K562 (cell line): ENCODE measurements at regions not wholly inside any gene's neighbourhood (a gene's known extent, or its start where the extent isn't known, plus 50 kb on each side); places are given as distances from the start of the nearest gene placed in this dataset.

ENCODE experiments used
- ATAC-seq: fragments of 200-7000 bp; cut with Tn5 transposase; 3 replicates; pipeline ENCODE4 v1.9.1; 2020; ENCODE audit warnings: moderate library complexity
- BruUV-seq: library from RNA; stranded (reverse); fragments of 400-500 nt; replicated peaks from 2 replicates; lab custom pipeline; 2021; lab: Mats Ljungman, UMichigan
- CTCF ChIA-PET: fragments of 300-600 bp; formaldehyde crosslinking; extraction: SDS; loops from one replicate; lab custom pipeline; 2021; ENCODE audit warnings: low intra/inter-chr PET ratio; lab: Yijun Ruan, JAX
- POLR2A ChIA-PET: fragments of 300-600, 350-650 bp; sonication (Branson Sonifier 250); formaldehyde crosslinking; extraction: SDS; loops from one replicate; lab custom pipeline; 2021; ENCODE audit warnings: antibody characterized with exemption, inconsistent platforms; lab: Yijun Ruan, JAX
- DNase-seq, 4 experiments: peaks; one replicate each; pipeline versions ENCODE4 v3.0.0 to v3.0.0-alpha.2; 2011 to 2018; ENCODE audit warnings: low spot score in 3 of 4, mixed read lengths in 3 of 4; ENCODE audit errors: extremely low read depth in 1 of 4
- FAIRE-seq: peaks from 2 replicates; lab custom pipeline; 2011; peaks lifted over from hg19 to GRCh38; lab: Jason Lieb, UNC
- H2AFZ ChIP-seq: 2 replicates; pipeline ENCODE4 v1.6.0; 2011; ENCODE audit warnings: low read depth, low read length, control low read depth, inconsistent platforms
- H3K27ac ChIP-seq: fragments of 200-600 bp; 3 replicates; pipeline ENCODE4 v1.8.0; 2011; ENCODE audit warnings: low read depth, mild to moderate bottlenecking, control low read depth, inconsistent platforms, low read length, moderate library complexity, mixed read lengths; ENCODE audit errors: extremely low read depth
- H3K27me3 ChIP-seq, 2 experiments: fragments of 300-600 bp in 1 of 2; 2 replicates in 1 of 2; 3 replicates in 1 of 2; pipeline versions ENCODE4 v1.6.0 to v1.8.0; 2011; ENCODE audit warnings: inconsistent platforms in 2 of 2, low read length in 2 of 2, mild to moderate bottlenecking in 1 of 2, mixed read lengths in 1 of 2, moderate library complexity in 1 of 2; ENCODE audit not compliant: control insufficient read depth in 2 of 2, insufficient read depth in 2 of 2
- H3K36me3 ChIP-seq: fragments of 300-600 bp; 3 replicates; pipeline ENCODE4 v1.8.0; 2011; ENCODE audit warnings: mild to moderate bottlenecking, low read length, inconsistent platforms; ENCODE audit not compliant: control insufficient read depth, insufficient read depth
- H3K4me1 ChIP-seq, 2 experiments: fragments of 200-600 bp in 1 of 2; replicated peaks in 1 of 2; 2 replicates in 1 of 2; 3 replicates in 1 of 2; pipeline versions ENCODE4 v1.5.1 to v1.8.0; 2011; ENCODE audit warnings: inconsistent platforms in 2 of 2, low read length in 2 of 2, mild to moderate bottlenecking in 1 of 2, mixed read lengths in 1 of 2, moderate library complexity in 1 of 2; ENCODE audit not compliant: control insufficient read depth in 2 of 2, insufficient read depth in 2 of 2
- H3K4me2 ChIP-seq: 2 replicates; pipeline ENCODE4 v1.6.1; 2011; ENCODE audit warnings: low read length, control low read depth, inconsistent platforms, mixed read lengths; ENCODE audit not compliant: insufficient read depth
- H3K4me3 ChIP-seq: fragments of 200-600 bp; sonication (generic), shearing (Covaris generic); 2 replicates; pipeline ENCODE4 v1.5.1; 2016; ENCODE audit warnings: control low read depth, inconsistent platforms
- H3K79me2 ChIP-seq: fragments of 200-600 bp; 3 replicates; pipeline ENCODE4 v1.8.0; 2011; ENCODE audit warnings: low read length, inconsistent platforms; ENCODE audit not compliant: control insufficient read depth, insufficient read depth
- H3K9ac ChIP-seq, 2 experiments: 2 replicates each; pipeline versions ENCODE4 v1.6.0 to v1.6.1; 2011; ENCODE audit warnings: low read depth in 2 of 2, low read length in 2 of 2, control low read depth in 1 of 2, inconsistent platforms in 1 of 2, mild to moderate bottlenecking in 1 of 2, mixed read lengths in 1 of 2; ENCODE audit not compliant: insufficient read depth in 1 of 2
- H3K9me1 ChIP-seq: one replicate; pipeline ENCODE4 v1.6.0; 2011; ENCODE audit warnings: inconsistent platforms, mild to moderate bottlenecking, low read length, moderate library complexity; ENCODE audit not compliant: control insufficient read depth, insufficient read depth
- H3K9me3 ChIP-seq: replicated peaks from 2 replicates; pipeline ENCODE4 v1.5.1; 2011; ENCODE audit warnings: low read depth, low read length, inconsistent platforms; ENCODE audit not compliant: control insufficient read depth, insufficient read depth
- H4K20me1 ChIP-seq: replicated peaks from 2 replicates; pipeline ENCODE4 v1.6.1; 2011; ENCODE audit warnings: low read length, inconsistent platforms, mixed read lengths; ENCODE audit not compliant: control insufficient read depth, insufficient read depth
- CBFB ChIP-seq: sonication (generic); formaldehyde crosslinking; IDR thresholded peaks from 2 replicates; pipeline ENCODE4 v1.4.0; 2020; ENCODE audit warnings: mild to moderate bottlenecking, missing genetic modification reagents
- CC2D1A ChIP-seq: fragments of 450-650 bp; IDR thresholded peaks from 2 replicates; pipeline ENCODE4 v1.6.1; 2017; ENCODE audit warnings: mild to moderate bottlenecking
- COPS2 ChIP-seq: fragments of 450-650 bp; conservative IDR thresholded peaks from 2 replicates; pipeline ENCODE4 v1.6.1; 2016; ENCODE audit warnings: mild to moderate bottlenecking, moderate library complexity
- PHF20 ChIP-seq: fragments of 450-650 bp; IDR thresholded peaks from 2 replicates; pipeline ENCODE4 v1.6.1; 2018; ENCODE audit not compliant: partially characterized antibody
- POLR3G ChIP-seq: IDR thresholded peaks from 2 replicates; pipeline ENCODE4 v1.6.1; 2011; ENCODE audit not compliant: insufficient read length, insufficient replicate concordance; ENCODE audit errors: extremely low read depth
- SMAD4 ChIP-seq: fragments of 250-450 bp; sonication (Bioruptor Pico); conservative IDR thresholded peaks from 2 replicates; pipeline ENCODE4 v1.8.0; 2021; ENCODE audit warnings: inconsistent platforms, mild to moderate bottlenecking, moderate library complexity
- TAL1 ChIP-seq: fragments of 450-650 bp; IDR thresholded peaks from 2 replicates; pipeline ENCODE4 v1.6.1; 2016; ENCODE audit warnings: mild to moderate bottlenecking
- ZBTB11 ChIP-seq, 3 experiments: fragments of 200-800 bp in 1 of 3; fragments of 250-450 bp in 1 of 3; fragments of 450-650 bp in 1 of 3; sonication (Bioruptor Pico) in 1 of 3; sonication (Bioruptor generic) in 1 of 3; formaldehyde crosslinking in 1 of 3; IDR thresholded peaks; 2 replicates each; pipeline versions ENCODE4 v1.6.1 to v1.8.0; 2016 to 2022; ENCODE audit warnings: mild to moderate bottlenecking in 2 of 3, missing genetic modification characterization in 2 of 3, missing compliant biosample characterization in 1 of 3, moderate library complexity in 1 of 3
- ZBTB34 ChIP-seq: fragments of 250-450 bp; sonication (Bioruptor Pico); IDR thresholded peaks from 2 replicates; pipeline ENCODE4 v1.8.0; 2021; ENCODE audit warnings: mild to moderate bottlenecking, moderate library complexity
- ZFP36 ChIP-seq: fragments of 150-350 bp; IDR thresholded peaks from 2 replicates; pipeline ENCODE4 v1.6.1; 2018; ENCODE audit warnings: low read length, low read depth; ENCODE audit not compliant: partially characterized antibody
- ZNF384 ChIP-seq: IDR thresholded peaks from 2 replicates; pipeline ENCODE4 v1.6.1; 2012; ENCODE audit warnings: low read depth, low read length, improper control_type of control experiment
- ZNF609 ChIP-seq: sonication (generic); formaldehyde crosslinking; IDR thresholded peaks from 2 replicates; pipeline ENCODE4 v1.8.1; 2023; ENCODE audit warnings: missing genetic modification reagents, mild to moderate bottlenecking, borderline replicate concordance
- WGBS: fragments of 100-300 bp; shearing (Covaris generic); methylation state at CpG from one replicate; pipeline ENCODE4 v1.1.6; 2016; ENCODE audit warnings: low coverage, mixed read lengths; ENCODE audit not compliant: insufficient coverage; ENCODE audit errors: missing lambda C conversion rate; 5-methylcytosine and 5-hydroxymethylcytosine counted together
- in situ Hi-C: fragments of 300-500 bp; cut with MboI; formaldehyde crosslinking; loops from 4 replicates; pipeline ENCODE4 v1.15.0; 2018; ENCODE audit warnings: inconsistent platforms, mixed read lengths
- intact Hi-C: fragments of 100-400 bp; cut with micrococcal nuclease; formaldehyde crosslinking; loops from 2 replicates; pipeline ENCODE4 v1.14.2; 2022

- Histone ChIP-seq H3K9me3 (no peaks in the 10 kb centered on the region), H3K27me3 (no peaks in the 10 kb centered on the region; a peak in 1 of 5 replicates), H3K4me1 (no peaks in the 10 kb centered on the region), H4K20me1 (no peaks in the 10 kb centered on the region), H3K27ac (no peak overlapping the region), H3K4me3 (no peak overlapping the region), H3K36me3 (no peaks in the 10 kb centered on the region), H3K9me1 (no peaks in the 10 kb centered on the region), H2AFZ (no peak overlapping the region), H3K79me2 (no peaks in the 10 kb centered on the region), H3K9ac (no peak overlapping the region), H3K4me2 (no peak overlapping the region)
- FAIRE-seq (no peak), ATAC-seq (no peak), DNase-seq (no peak)
- intact Hi-C loops = no loop called here
- POLR2A ChIA-PET = interaction anchor here (0.5 to 1.4 kb wide), 4 partner anchors 9 to 387 kb away, joined by 3 to 4 read pairs (median 3); no protein-coding TSS in a partner anchor
- in situ Hi-C loops = no loop called here
- no TSS peak for BruUV-seq
- CTCF ChIA-PET = interaction anchor here (0.7 kb wide), 1 partner anchor 52 kb away, joined by 3 read pairs; no protein-coding TSS in a partner anchor
- 0% methylated on average over 6 of the region's 6 CpGs for WGBS
- no peak for TF ChIP-seq SMAD4 (CRISPR knock-in tag)
- no peak for TF ChIP-seq TAL1
- no peak for TF ChIP-seq PHF20
- TF ChIP-seq ZBTB11 (CRISPR knock-in tag; IDR thresholded peaks at IDR 0.05) = no peak
- TF ChIP-seq CBFB (CRISPR knock-in tag) = no peak
- TF ChIP-seq ZNF384 = no peak
- TF ChIP-seq ZFP36 = peak; percentile 84
- TF ChIP-seq COPS2 = no peak
- TF ChIP-seq POLR3G = no peak
- TF ChIP-seq ZNF609 (CRISPR knock-in tag) = no peak
- TF ChIP-seq ZBTB34 (CRISPR knock-in tag) = no peak
- no peak for TF ChIP-seq CC2D1A
Observed at GRCh38 chr1:30533796-30534550, 189.4 kb downstream of the MATN1 start.
